ENCODE measurements at regions not wholly inside any gene's neighbourhood (a gene's known extent, or its start where the extent isn't known, plus 50 kb on each side); places are given as distances from the start of the nearest gene placed in this dataset.

DNA sequence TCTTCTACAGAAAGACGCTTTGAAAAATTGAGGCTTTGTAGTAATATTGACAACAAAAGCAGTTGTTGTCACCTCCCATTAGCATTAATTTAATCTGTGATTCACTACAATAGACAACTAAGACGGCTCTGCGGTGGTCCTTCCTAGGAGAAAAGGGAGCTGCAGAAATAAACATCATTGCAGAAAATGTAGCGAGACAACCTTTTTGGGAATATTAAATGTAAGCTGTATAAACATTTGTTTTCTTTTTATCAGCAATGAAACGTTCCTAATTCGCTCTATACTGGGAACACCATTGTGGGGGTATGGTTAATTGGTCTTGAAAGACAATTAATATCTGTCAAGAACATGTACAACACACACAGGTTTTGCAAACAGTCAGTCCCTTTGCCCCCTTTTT, 583.3 kb upstream of the TENM3 start:
- no peak for TF ChIP-seq EZH2 (IDR thresholded peaks at IDR 0.05; ENCODE audit: borderline replicate concordance, low read depth, low read length, poor library complexity, severe bottlenecking)
- TF ChIP-seq, protein P1, sequence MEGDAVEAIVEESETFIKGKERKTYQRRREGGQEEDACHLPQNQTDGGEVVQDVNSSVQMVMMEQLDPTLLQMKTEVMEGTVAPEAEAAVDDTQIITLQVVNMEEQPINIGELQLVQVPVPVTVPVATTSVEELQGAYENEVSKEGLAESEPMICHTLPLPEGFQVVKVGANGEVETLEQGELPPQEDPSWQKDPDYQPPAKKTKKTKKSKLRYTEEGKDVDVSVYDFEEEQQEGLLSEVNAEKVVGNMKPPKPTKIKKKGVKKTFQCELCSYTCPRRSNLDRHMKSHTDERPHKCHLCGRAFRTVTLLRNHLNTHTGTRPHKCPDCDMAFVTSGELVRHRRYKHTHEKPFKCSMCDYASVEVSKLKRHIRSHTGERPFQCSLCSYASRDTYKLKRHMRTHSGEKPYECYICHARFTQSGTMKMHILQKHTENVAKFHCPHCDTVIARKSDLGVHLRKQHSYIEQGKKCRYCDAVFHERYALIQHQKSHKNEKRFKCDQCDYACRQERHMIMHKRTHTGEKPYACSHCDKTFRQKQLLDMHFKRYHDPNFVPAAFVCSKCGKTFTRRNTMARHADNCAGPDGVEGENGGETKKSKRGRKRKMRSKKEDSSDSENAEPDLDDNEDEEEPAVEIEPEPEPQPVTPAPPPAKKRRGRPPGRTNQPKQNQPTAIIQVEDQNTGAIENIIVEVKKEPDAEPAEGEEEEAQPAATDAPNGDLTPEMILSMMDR (conservative IDR thresholded peaks at IDR 0.05; ENCODE audit: low read depth, low read length): no peak
